HUES6 (cell line): ENCODE measurements at regions not wholly inside any gene's neighbourhood (a gene's known extent, or its start where the extent isn't known, plus 50 kb on each side); places are given as distances from the start of the nearest gene placed in this dataset.

Experiments
- H3K27ac ChIP-seq: 2 replicates; pipeline ENCODE4 v1.7.0; 2013; ENCODE audit warnings: low read depth, mild to moderate bottlenecking, low read length, inconsistent platforms
- H3K27me3 ChIP-seq: 2 replicates; pipeline ENCODE4 v1.6.1; 2013; ENCODE audit warnings: low read length; ENCODE audit not compliant: control insufficient read depth, insufficient read depth
- H3K36me3 ChIP-seq: 2 replicates; pipeline ENCODE4 v1.6.1; 2013; ENCODE audit warnings: low read length; ENCODE audit not compliant: control insufficient read depth, insufficient read depth
- H3K4me1 ChIP-seq: 2 replicates; pipeline ENCODE4 v1.6.1; 2013; ENCODE audit warnings: low read length; ENCODE audit not compliant: control insufficient read depth, insufficient read depth
- H3K4me3 ChIP-seq: 2 replicates; pipeline ENCODE4 v1.5.1; 2013; ENCODE audit warnings: low read depth, low read length
- H3K9ac ChIP-seq: one replicate; pipeline ENCODE4 v1.6.1; 2013; ENCODE audit warnings: mild to moderate bottlenecking, low read length
- H3K9me3 ChIP-seq: 2 replicates; pipeline ENCODE4 v1.6.1; 2013; ENCODE audit warnings: low read depth, low read length; ENCODE audit not compliant: control insufficient read depth, insufficient read depth

DNA sequence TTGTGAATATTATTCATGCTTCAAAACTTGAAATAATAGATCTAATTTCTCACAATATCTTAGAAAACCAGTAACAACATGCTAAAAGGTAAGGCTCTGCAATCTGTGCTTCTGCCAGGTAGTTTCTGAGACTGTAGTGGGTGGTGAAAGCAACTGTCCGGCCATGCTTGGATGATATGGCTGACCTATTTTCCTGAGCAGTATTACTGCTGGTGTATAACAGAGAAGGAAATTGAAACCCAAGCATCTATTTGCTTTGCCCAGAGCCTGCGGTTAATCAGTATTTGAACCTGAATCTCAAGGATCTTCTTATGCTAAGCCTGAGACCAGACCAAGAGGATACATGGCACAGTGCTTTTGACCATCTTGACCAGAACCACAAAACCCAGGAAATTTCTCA, 563.8 kb downstream of the COL12A1 start:
- Histone ChIP-seq H3K9ac (no peak overlapping the region), H3K36me3 (no peaks in the 10 kb centered on the region), H3K27ac (no peak overlapping the region), H3K4me1 (peaks cover 18% of the 10 kb centered on the region; the same call in 1 of the 2 replicates), H3K9me3 (no peaks in the 10 kb centered on the region), H3K4me3 (no peak overlapping the region), H3K27me3 (no peaks in the 10 kb centered on the region)

DNA sequence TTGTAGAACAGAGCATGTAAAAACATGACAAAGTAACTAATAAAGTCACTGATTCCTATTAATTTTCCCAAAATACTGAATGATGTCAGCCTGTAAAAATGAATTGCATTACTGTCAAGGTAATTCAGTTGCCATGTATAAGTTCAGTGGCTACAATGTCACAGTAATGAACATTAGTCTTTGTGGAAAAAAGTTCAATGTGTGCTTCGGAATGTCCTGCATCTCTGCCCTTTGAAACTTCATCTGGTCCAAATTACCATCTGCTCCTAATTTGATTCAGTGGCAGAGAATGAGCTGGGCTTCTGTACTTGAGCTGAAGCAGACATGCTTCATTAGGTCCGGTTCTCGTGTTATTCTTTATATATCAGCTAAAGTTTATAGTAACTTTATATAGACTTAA, 567.4 kb downstream of the COL12A1 start:
- Histone ChIP-seq H3K9ac (no peak overlapping the region), H3K27ac (no peak overlapping the region), H3K9me3 (no peaks in the 10 kb centered on the region), H3K27me3 (no peaks in the 10 kb centered on the region), H3K4me1 (no peaks in the 10 kb centered on the region), H3K36me3 (no peaks in the 10 kb centered on the region), H3K4me3 (no peak overlapping the region)

DNA sequence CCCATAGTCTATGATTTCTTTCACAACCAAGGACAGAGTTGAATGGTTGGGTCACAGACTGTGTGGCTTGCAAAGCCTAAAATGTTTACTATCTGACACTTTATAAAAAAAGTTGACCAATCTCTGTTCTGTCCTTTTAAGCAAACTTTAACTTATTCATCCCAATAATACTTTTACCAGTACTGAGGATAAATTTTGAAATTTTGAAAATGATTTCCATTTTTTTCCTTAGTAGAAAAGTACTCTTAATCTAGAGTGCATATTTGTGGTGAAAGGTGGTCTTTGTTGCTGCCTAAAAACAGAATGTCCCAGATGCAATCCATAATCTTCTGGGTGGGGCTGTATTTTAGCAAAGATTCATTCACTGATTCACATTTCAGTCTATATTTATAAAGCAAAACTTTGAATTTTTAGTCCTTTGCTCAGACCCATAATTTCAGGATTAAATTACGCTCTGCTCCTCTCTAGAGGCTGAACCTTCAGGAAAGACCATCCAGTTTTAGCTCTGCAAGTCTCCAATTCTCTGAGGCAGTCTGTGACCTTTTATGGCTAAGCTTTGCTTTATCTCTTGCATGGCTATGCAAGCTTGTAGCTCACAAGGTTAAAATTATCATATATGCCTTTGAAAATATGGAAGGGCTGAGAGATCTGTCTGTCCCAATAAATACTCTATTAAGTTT, 573.5 kb downstream of the COL12A1 start:
- Histone ChIP-seq H3K36me3 (no peaks in the 10 kb centered on the region), H3K4me3 (no peak overlapping the region), H3K9me3 (no peaks in the 10 kb centered on the region), H3K4me1 (no peaks in the 10 kb centered on the region), H3K9ac (no peak overlapping the region), H3K27ac (no peak overlapping the region), H3K27me3 (no peaks in the 10 kb centered on the region)

DNA sequence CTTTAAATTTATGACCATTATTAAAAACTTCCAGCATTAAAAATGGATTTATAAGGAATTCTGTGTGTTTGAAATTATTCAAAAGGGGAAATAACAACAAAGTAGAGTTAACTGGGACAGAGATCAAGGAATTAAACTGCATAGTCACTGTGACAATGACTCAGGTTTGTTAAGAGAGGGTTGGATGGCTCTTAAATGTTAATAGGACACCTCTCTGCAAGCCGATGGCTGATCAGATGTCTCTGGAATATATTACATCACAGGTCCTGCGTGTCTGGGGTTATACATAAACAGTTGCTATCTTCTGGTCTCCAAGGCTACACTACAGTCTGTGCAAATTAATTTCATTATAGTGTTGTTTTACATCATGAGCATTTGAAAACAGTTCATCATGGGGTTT, 574.3 kb downstream of the COL12A1 start:
- H3K4me1 ChIP-seq: no peaks in the 10 kb centered on the region
- no peaks in the 10 kb centered on the region for H3K36me3 ChIP-seq
- H3K4me3 ChIP-seq: no peak overlapping the region
- no peaks in the 10 kb centered on the region for H3K27me3 ChIP-seq
- H3K27ac ChIP-seq: no peak overlapping the region
- no peaks in the 10 kb centered on the region for H3K9me3 ChIP-seq
- H3K9ac ChIP-seq: no peak overlapping the region

DNA sequence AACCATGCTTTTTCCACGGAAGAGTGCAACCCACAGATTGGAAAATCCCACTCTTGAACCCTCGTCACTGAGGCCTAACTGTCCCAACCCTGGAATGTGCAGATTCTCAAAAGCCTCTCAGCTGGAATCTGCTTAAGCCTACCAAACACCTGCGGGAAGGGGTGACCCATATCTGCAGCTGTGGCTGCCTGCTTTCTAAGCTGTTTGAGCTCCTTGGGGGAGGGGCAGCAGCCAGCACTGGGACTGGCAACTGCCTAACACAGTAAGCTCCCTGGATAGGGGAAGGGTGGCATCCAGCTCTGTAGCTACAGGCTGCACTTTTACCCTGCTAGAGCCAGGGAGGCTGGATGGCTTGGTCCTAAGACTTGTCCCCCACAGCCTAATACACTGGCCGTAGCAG, 579.6 kb downstream of the COL12A1 start:
- no peaks in the 10 kb centered on the region for H3K27me3 ChIP-seq
- H3K4me1 ChIP-seq: peaks cover 4% of the 10 kb centered on the region; the same call in 1 of the 2 replicates
- H3K27ac ChIP-seq: no peak overlapping the region

DNA sequence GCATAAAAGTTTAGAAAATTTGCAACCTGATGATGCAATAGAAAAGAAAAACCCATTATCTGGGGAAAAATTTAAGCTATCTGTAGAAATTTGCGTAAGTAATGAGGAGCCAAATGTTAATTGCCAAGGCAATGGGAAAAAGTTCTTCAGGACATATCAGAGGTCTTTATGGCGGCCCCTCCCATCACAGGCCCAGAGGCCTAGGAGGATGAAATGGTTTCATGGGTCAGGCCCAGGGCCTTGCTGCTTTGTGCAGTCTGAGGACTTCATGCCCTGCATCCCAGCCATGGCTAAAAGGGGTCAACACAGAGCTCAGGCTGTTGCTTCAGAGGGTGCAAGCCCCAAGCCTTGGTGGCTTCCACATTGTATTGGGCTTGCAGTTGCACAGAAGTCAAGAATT, 582.8 kb downstream of the COL12A1 start:
- Histone ChIP-seq H3K4me3 (no peak overlapping the region), H3K36me3 (no peaks in the 10 kb centered on the region), H3K9me3 (peaks cover 21% of the 10 kb centered on the region), H3K27me3 (no peaks in the 10 kb centered on the region), H3K27ac (no peak overlapping the region), H3K4me1 (peaks cover 4% of the 10 kb centered on the region; the same call in 1 of the 2 replicates), H3K9ac (no peak overlapping the region)

More for the DNA sequence above, 579.6 kb downstream of the COL12A1 start:
- Histone ChIP-seq H3K9ac (no peak overlapping the region), H3K4me3 (no peak overlapping the region), H3K9me3 (peaks cover 21% of the 10 kb centered on the region), H3K36me3 (no peaks in the 10 kb centered on the region)

DNA sequence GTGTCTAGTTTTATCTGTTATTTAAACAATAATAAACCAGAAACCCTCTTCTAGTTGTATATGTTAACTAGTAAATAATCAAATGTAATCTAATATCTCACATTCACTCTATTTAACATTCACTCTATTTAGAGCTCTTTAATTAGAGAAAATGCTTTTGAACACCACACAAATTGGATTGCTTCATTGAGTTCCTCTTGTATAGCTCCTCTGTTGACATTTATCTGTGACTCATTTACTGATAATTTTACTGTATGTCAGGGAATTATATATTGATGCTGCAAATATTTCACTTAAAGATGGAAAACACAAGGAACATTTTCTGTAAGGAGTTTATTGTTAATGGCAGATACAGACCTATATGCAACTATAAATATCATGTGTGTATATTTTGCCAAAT, 594.6 kb downstream of the COL12A1 start:
- H3K9ac ChIP-seq: no peak overlapping the region
- no peak overlapping the region for H3K27ac ChIP-seq
- H3K36me3 ChIP-seq: no peaks in the 10 kb centered on the region
- no peak overlapping the region for H3K4me3 ChIP-seq
- H3K9me3 ChIP-seq: 0 out of 2 replicates have a peak, but pooled peaks cover under 1% of the 10 kb centered on the region
- no peaks in the 10 kb centered on the region for H3K27me3 ChIP-seq
- H3K4me1 ChIP-seq: 0 out of 2 replicates have a peak, but pooled peaks cover 4% of the 10 kb centered on the region

DNA sequence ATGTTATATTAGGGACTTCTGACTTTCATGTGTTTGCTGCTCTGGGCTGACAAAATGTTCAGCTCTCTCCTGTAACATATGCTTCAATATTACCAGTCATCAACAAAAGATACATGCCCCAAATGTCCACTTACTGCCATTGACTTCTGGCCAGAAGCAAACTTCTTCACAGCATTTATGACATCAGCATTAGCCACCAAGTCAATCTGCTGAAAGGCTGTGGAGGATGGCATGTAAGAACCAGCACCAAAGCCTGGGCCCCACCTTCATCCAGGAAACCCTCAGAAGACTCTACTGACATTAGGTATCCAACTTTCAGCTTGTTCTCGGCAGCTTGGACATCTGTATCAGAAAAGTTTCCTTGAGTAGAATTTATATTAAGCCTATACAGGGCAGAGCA, 595.5 kb downstream of the COL12A1 start:
- Histone ChIP-seq H3K4me3 (no peak overlapping the region), H3K27ac (no peak overlapping the region)

DNA sequence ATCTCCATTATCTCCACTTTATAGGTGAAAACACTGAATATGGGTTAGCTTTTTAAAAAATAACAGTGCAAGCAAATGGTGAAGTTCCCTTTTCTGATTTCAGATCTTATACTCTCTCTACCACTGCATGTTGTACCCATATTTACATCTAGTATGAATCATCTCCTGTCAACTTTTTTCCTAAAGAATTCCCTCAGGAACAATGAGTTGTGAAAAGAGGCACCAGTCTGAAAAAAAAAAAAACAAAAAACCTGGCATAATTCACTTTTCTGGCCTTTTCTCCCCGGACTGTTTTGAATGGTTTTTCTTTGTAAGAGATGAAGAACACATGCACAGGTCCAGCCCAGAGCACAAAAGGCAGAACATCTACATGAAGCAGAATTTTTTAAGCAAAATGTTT, 596.0 kb downstream of the COL12A1 start:
- H3K9me3 ChIP-seq: no peaks in the 10 kb centered on the region
- no peak overlapping the region for H3K9ac ChIP-seq
- no peak overlapping the region for H3K4me3 ChIP-seq
- no peaks in the 10 kb centered on the region for H3K36me3 ChIP-seq
- H3K27ac ChIP-seq: no peak overlapping the region
- H3K4me1 ChIP-seq: 0 out of 2 replicates have a peak, but pooled peaks cover 4% of the 10 kb centered on the region
- H3K27me3 ChIP-seq: no peaks in the 10 kb centered on the region

More for the DNA sequence above, 595.5 kb downstream of the COL12A1 start:
- no peaks in the 10 kb centered on the region for H3K27me3 ChIP-seq
- no peak overlapping the region for H3K9ac ChIP-seq
- no peaks in the 10 kb centered on the region for H3K36me3 ChIP-seq
- no peaks in the 10 kb centered on the region for H3K9me3 ChIP-seq
- 0 out of 2 replicates have a peak, but pooled peaks cover 4% of the 10 kb centered on the region for H3K4me1 ChIP-seq

DNA sequence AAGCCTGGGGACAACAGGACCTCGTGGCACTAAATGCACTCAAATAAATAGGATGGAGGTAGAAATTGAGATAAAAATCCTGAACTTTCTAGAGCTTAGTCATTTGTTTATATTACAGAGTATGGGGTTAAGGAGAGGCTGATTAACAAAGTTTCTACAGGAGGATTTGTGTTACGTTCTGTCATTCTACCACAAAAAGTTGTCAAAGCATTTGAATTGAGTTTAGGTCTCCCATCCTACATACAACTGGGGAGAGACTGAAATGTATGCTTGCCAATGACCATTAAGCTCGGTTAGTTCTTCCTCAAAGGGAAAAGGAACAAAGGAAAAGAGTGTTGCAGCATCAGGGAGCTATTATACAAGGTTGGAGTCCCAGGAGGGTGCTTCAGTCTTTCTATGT, 597.9 kb downstream of the COL12A1 start:
- H3K27ac ChIP-seq: no peak overlapping the region
- no peak overlapping the region for H3K9ac ChIP-seq
- no peaks in the 10 kb centered on the region for H3K36me3 ChIP-seq
- no peaks in the 10 kb centered on the region for H3K27me3 ChIP-seq
- H3K4me3 ChIP-seq: no peak overlapping the region
- H3K9me3 ChIP-seq: no peaks in the 10 kb centered on the region
- 0 out of 2 replicates have a peak, but pooled peaks cover 4% of the 10 kb centered on the region for H3K4me1 ChIP-seq

DNA sequence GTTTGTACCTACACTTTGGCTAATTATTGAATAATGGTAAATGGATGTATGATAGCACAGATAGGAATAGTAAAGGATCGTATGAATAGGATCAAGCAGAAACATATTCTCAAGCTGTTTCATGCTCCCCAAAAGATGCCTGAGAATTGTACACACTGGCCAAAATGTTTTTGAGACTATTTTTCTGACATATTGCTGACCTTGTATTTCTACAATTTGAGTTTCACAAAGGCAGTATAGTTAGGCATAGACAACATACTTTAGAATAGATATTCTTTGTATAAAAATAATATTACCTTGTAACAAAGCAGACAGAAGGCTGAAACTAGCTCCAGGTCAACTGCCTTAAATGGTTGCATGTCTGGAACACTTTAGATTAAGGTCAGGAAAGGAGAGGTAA, 598.4 kb downstream of the COL12A1 start:
- Histone ChIP-seq H3K27me3 (no peaks in the 10 kb centered on the region), H3K27ac (no peak overlapping the region), H3K4me3 (no peak overlapping the region), H3K36me3 (no peaks in the 10 kb centered on the region), H3K4me1 (0 out of 2 replicates have a peak, but pooled peaks cover 4% of the 10 kb centered on the region), H3K9me3 (no peaks in the 10 kb centered on the region), H3K9ac (no peak overlapping the region)
